Liver (tissue), 8 donors: ENCODE measurements at regions not wholly inside any gene's neighbourhood (a gene's known extent, or its start where the extent isn't known, plus 50 kb on each side); places are given as distances from the start of the nearest gene placed in this dataset.

Experiments
- DNase-seq: peaks from one replicate; pipeline ENCODE4 v3.0.0-alpha.2; 2017; ENCODE audit warnings: low spot score
- H3K27ac ChIP-seq, 2 donors: one replicate each; pipeline ENCODE4 v1.7.0; 2013; ENCODE audit warnings: inconsistent platforms in 2 of 2, low read length in 2 of 2, control low read depth in 1 of 2, low read depth in 1 of 2, mild to moderate bottlenecking in 1 of 2
- H3K27me3 ChIP-seq, 4 donors: one replicate each; pipeline versions ENCODE4 v1.6.1 to v1.7.0; 2013; ENCODE audit warnings: low read length in 3 of 4, inconsistent platforms in 1 of 4, mild to moderate bottlenecking in 1 of 4, moderate library complexity in 1 of 4; ENCODE audit not compliant: control insufficient read depth in 4 of 4, insufficient read depth in 4 of 4
- H3K36me3 ChIP-seq, 4 donors: one replicate each; pipeline versions ENCODE4 v1.6.1 to v1.7.0; 2013; ENCODE audit warnings: low read length in 3 of 4, mild to moderate bottlenecking in 3 of 4, low read depth in 1 of 4, moderate library complexity in 1 of 4; ENCODE audit not compliant: control insufficient read depth in 4 of 4, insufficient read depth in 3 of 4
- H3K4me1 ChIP-seq, 4 donors: one replicate each; pipeline versions ENCODE4 v1.6.1 to v1.7.0; 2013; ENCODE audit warnings: low read length in 3 of 4, mild to moderate bottlenecking in 3 of 4, moderate library complexity in 1 of 4; ENCODE audit not compliant: control insufficient read depth in 4 of 4, insufficient read depth in 4 of 4
- H3K4me3 ChIP-seq, 3 donors: one replicate each; pipeline versions ENCODE4 v1.6.1 to v1.7.0; 2013; ENCODE audit warnings: low read length in 3 of 3, control low read depth in 1 of 3, low read depth in 1 of 3, mild to moderate bottlenecking in 1 of 3
- H3K9ac ChIP-seq, 2 donors: one replicate each; pipeline ENCODE4 v1.7.0; 2013; ENCODE audit warnings: low read length in 2 of 2, mild to moderate bottlenecking in 2 of 2, moderate library complexity in 2 of 2, control low read depth in 1 of 2, low read depth in 1 of 2
- H3K9me3 ChIP-seq, 4 donors: one replicate each; pipeline versions ENCODE4 v1.6.1 to v1.7.0; 2013; ENCODE audit warnings: low read length in 3 of 4; ENCODE audit not compliant: control insufficient read depth in 4 of 4
- ATF3 ChIP-seq: IDR thresholded peaks from 2 replicates; pipeline ENCODE4 v1.6.1; 2016; ENCODE audit warnings: antibody characterized with exemption
- CTCF ChIP-seq: fragments of 150-350 bp; IDR thresholded peaks from 2 replicates; pipeline ENCODE4 v1.5.1; 2017; ENCODE audit warnings: improper control_type of control experiment, low read depth, low read length; ENCODE audit not compliant: missing input control
- EGR1 ChIP-seq, 2 donors: IDR thresholded peaks; 2 replicates each; pipeline ENCODE4 v1.6.1; 2016 to 2018; ENCODE audit warnings: antibody characterized with exemption in 2 of 2, low read depth in 2 of 2
- FOXA1 ChIP-seq: IDR thresholded peaks from 2 replicates; pipeline ENCODE4 v1.6.1; 2016; ENCODE audit warnings: antibody characterized with exemption
- FOXA2 ChIP-seq: IDR thresholded peaks from 2 replicates; pipeline ENCODE4 v1.6.1; 2016; ENCODE audit warnings: antibody characterized with exemption
- GABPA ChIP-seq, 2 donors: IDR thresholded peaks in 1 of 2; conservative IDR thresholded peaks in 1 of 2; 2 replicates each; pipeline ENCODE4 v1.6.1; 2016; ENCODE audit warnings: antibody characterized with exemption in 2 of 2, mild to moderate bottlenecking in 1 of 2, moderate library complexity in 1 of 2
- HNF4A ChIP-seq, 2 donors: conservative IDR thresholded peaks; 2 replicates each; pipeline ENCODE4 v1.6.1; 2016; ENCODE audit warnings: antibody characterized with exemption in 2 of 2, mild to moderate bottlenecking in 2 of 2
- JUND ChIP-seq, 2 donors: IDR thresholded peaks; 2 replicates each; pipeline ENCODE4 v1.6.1; 2016; ENCODE audit warnings: antibody characterized with exemption in 2 of 2
- MAX ChIP-seq: IDR thresholded peaks from 2 replicates; pipeline ENCODE4 v1.6.1; 2016; ENCODE audit warnings: antibody characterized with exemption
- NR2F2 ChIP-seq: IDR thresholded peaks from 2 replicates; pipeline ENCODE4 v1.6.1; 2016; ENCODE audit warnings: antibody characterized with exemption
- REST ChIP-seq: IDR thresholded peaks from 2 replicates; pipeline ENCODE4 v1.6.1; 2016; ENCODE audit warnings: antibody characterized with exemption, mild to moderate bottlenecking
- RXRA ChIP-seq, 2 donors: IDR thresholded peaks; 2 replicates each; pipeline ENCODE4 v1.6.1; 2017 to 2018; ENCODE audit warnings: antibody characterized with exemption in 2 of 2, mild to moderate bottlenecking in 1 of 2
- SP1 ChIP-seq: IDR thresholded peaks from 2 replicates; pipeline ENCODE4 v1.6.1; 2018; ENCODE audit warnings: antibody characterized with exemption, mild to moderate bottlenecking
- TAF1 ChIP-seq: conservative IDR thresholded peaks from 2 replicates; pipeline ENCODE4 v1.6.1; 2016; ENCODE audit warnings: antibody characterized with exemption, mild to moderate bottlenecking
- YY1 ChIP-seq: IDR thresholded peaks from 2 replicates; pipeline ENCODE4 v1.6.1; 2016; ENCODE audit warnings: antibody characterized with exemption, mild to moderate bottlenecking
- WGBS: extraction: QIAGEN DNeasy Blood & Tissue Kit; methylation state at CpG from one replicate; pipeline ENCODE4 v1.1.7; 2013; 5-methylcytosine and 5-hydroxymethylcytosine counted together
- donor health status: healthy.
- donor health status: healthy.
- donor health status: healthy.
- donor health status: healthy.
- donor health status: healthy.

GRCh38 chr15:98231696-98232440 is 271.4 kb downstream of the ARRDC4 start:
- Histone ChIP-seq H3K9ac (no peak overlapping the region), H3K36me3 (no peaks in the 10 kb centered on the region), H3K27me3 (peaks cover 0 to 2% (median 0%) of the 10 kb centered on the region in 4 donors), H3K9me3 (no peaks in the 10 kb centered on the region), H3K4me1 (no peaks in the 10 kb centered on the region), H3K4me3 (no peak overlapping the region), H3K27ac (no peak overlapping the region)
- DNase-seq: no peak
- TF ChIP-seq FOXA1: no peak
- 70% methylated on average over 8 of the region's 8 CpGs for WGBS

- Histone ChIP-seq H3K4me1 (no peaks in the 10 kb centered on the region), H3K4me3 (no peak overlapping the region), H3K27me3 (peaks cover 0 to 2% (median 0%) of the 10 kb centered on the region in 4 donors), H3K27ac (no peak overlapping the region), H3K9ac (no peak overlapping the region), H3K9me3 (no peaks in the 10 kb centered on the region), H3K36me3 (no peaks in the 10 kb centered on the region)
- DNase-seq: no peak
- TF ChIP-seq REST (no peak), GABPA (IDR thresholded peaks at IDR 0.05 in 1 of 2, conservative IDR thresholded peaks at IDR 0.05 in 1 of 2) (no peak), NR2F2 (no peak), ATF3 (no peak), FOXA2 (no peak), EGR1 (IDR thresholded peaks at IDR 0.05; ENCODE audit: low read depth in 2 of 2) (no peak), TAF1 (no peak), RXRA (IDR thresholded peaks at IDR 0.05) (no peak)
- 91% methylated on average over 3 of the region's 3 CpGs for WGBS
Observed at GRCh38 chr15:98232761-98233160, 272.3 kb downstream of the ARRDC4 start.

- Histone ChIP-seq H3K9me3 (no peaks in the 10 kb centered on the region), H3K9ac (no peak overlapping the region), H3K36me3 (no peaks in the 10 kb centered on the region), H3K27ac (no peak overlapping the region), H3K4me1 (no peaks in the 10 kb centered on the region), H3K27me3 (peaks cover 0 to 2% (median 0%) of the 10 kb centered on the region in 4 donors), H3K4me3 (no peak overlapping the region)
- DNase-seq: no peak
- WGBS: 73% methylated on average over 2 of the region's 2 CpGs
- TF ChIP-seq YY1 (no peak), SP1 (no peak), REST (no peak), ATF3 (no peak), EGR1 (IDR thresholded peaks at IDR 0.05; ENCODE audit: low read depth in 2 of 2) (no peak), FOXA2 (no peak), JUND (IDR thresholded peaks at IDR 0.05) (no peak), NR2F2 (no peak), GABPA (IDR thresholded peaks at IDR 0.05 in 1 of 2, conservative IDR thresholded peaks at IDR 0.05 in 1 of 2) (no peak), RXRA (IDR thresholded peaks at IDR 0.05) (no peak), CTCF (no peak), FOXA1 (no peak), HNF4A (conservative IDR thresholded peaks at IDR 0.05) (no peak), TAF1 (no peak), MAX (no peak)
Observed at GRCh38 chr15:98233873-98234272, 273.4 kb downstream of the ARRDC4 start.
